ENCODE measurements at regions not wholly inside any gene's neighbourhood (a gene's known extent, or its start where the extent isn't known, plus 50 kb on each side); places are given as distances from the start of the nearest gene placed in this dataset.
"Not testable (repeated sequence)": the region's sequence is repeated elsewhere in the genome, so short reads cannot be mapped to it uniquely, and the experiment has no call there.

GRCh38 chr6:112591329-112591728 lies 244.2 kb downstream of the RFPL4B start:
- no peak for DNase-seq

- no peak for DNase-seq
Observed at GRCh38 chr6:112592159-112592558, 245.0 kb downstream of the RFPL4B start.

GRCh38 chr6:112594886-112595594 lies 247.9 kb downstream of the RFPL4B start:
- no peak for DNase-seq

GRCh38 chr6:112595841-112596240 lies 248.7 kb downstream of the RFPL4B start:
- no peak for DNase-seq

- no peak for DNase-seq
Observed at GRCh38 chr6:112597176-112597575, 250.0 kb downstream of the RFPL4B start.

- DNase-seq: no peak
Observed at GRCh38 chr6:112600168-112600567, 253.0 kb downstream of the RFPL4B start.

GRCh38 chr6:112603726-112604125 lies 256.6 kb downstream of the RFPL4B start:
- no peak for DNase-seq

- DNase-seq: no peak
Observed at GRCh38 chr6:112606656-112607435, 259.7 kb downstream of the RFPL4B start.

- DNase-seq: not testable (repeated sequence)
Observed at GRCh38 chr6:112608925-112609324, 261.8 kb downstream of the RFPL4B start.

- DNase-seq: no peak
Observed at GRCh38 chr6:112613410-112613809, 266.3 kb downstream of the RFPL4B start.

- DNase-seq: no peak
Observed at GRCh38 chr6:112618849-112619248, 271.7 kb downstream of the RFPL4B start.

GRCh38 chr6:112620812-112621569 lies 273.9 kb downstream of the RFPL4B start:
- DNase-seq: no peak

- DNase-seq: no peak
Observed at GRCh38 chr6:112622036-112622435, 274.9 kb downstream of the RFPL4B start.

- DNase-seq: no peak
Observed at GRCh38 chr6:112626468-112627082, 279.4 kb downstream of the RFPL4B start.

- DNase-seq: no peak
Observed at GRCh38 chr6:112634376-112634775, 287.2 kb downstream of the RFPL4B start.

- no peak for DNase-seq
Observed at GRCh38 chr6:112636650-112637262, 289.6 kb downstream of the RFPL4B start.

- DNase-seq: no peak
Observed at GRCh38 chr6:112639391-112639831, 292.3 kb downstream of the RFPL4B start.

- DNase-seq: no peak
Observed at GRCh38 chr6:112640891-112641290, 293.8 kb downstream of the RFPL4B start.

GRCh38 chr6:112649853-112650252 lies 302.7 kb downstream of the RFPL4B start:
- DNase-seq: peak in 1 of 5 experiments; percentile 16

GRCh38 chr6:112651239-112651638 lies 304.1 kb downstream of the RFPL4B start:
- no peak for DNase-seq

- DNase-seq: no peak
Observed at GRCh38 chr6:112659912-112660311, 312.8 kb downstream of the RFPL4B start.

- no peak for DNase-seq
Observed at GRCh38 chr6:112660626-112661025, 313.5 kb downstream of the RFPL4B start.
